Choroid plexus epithelial cell (primary cell): ENCODE measurements at regions not wholly inside any gene's neighbourhood (a gene's known extent, or its start where the extent isn't known, plus 50 kb on each side); places are given as distances from the start of the nearest gene placed in this dataset.
A peak's percentile ranks its signal among the peaks of the same experiment; 100 is the strongest.

ENCODE experiments used
- DNase-seq: peaks from one replicate; pipeline ENCODE4 v3.0.0-alpha.2; 2010; ENCODE audit warnings: low read depth
- H3K4me3 ChIP-seq: 2 replicates; pipeline ENCODE4 v1.5.1; 2011; ENCODE audit warnings: low read depth, mild to moderate bottlenecking, control low read depth, low read length, moderate library complexity
- CTCF ChIP-seq: conservative IDR thresholded peaks from 2 replicates; pipeline ENCODE4 v1.5.1; 2011; ENCODE audit warnings: low read depth, mild to moderate bottlenecking, control low read depth, inconsistent platforms, low read length, moderate library complexity

GRCh38 chr12:43288671-43289425 lies 263.2 kb downstream of the ADAMTS20 start:
- DNase-seq = no peak
- no peak for TF ChIP-seq CTCF

GRCh38 chr12:43287706-43288383 lies 264.2 kb downstream of the ADAMTS20 start:
- peak; percentile 46 for DNase-seq
- TF ChIP-seq CTCF = no peak
- H3K4me3 ChIP-seq = no peak overlapping the region

More at GRCh38 chr12:43288671-43289425, 263.2 kb downstream of the ADAMTS20 start:
- H3K4me3 ChIP-seq = no peak overlapping the region

- H3K4me3 ChIP-seq = no peak overlapping the region
- no peak for TF ChIP-seq CTCF
- no peak for DNase-seq
Observed at GRCh38 chr12:43286986-43287385, 265.0 kb downstream of the ADAMTS20 start.

GRCh38 chr12:43285159-43285598 lies 266.8 kb downstream of the ADAMTS20 start:
- no peak overlapping the region for H3K4me3 ChIP-seq
- peak; percentile 98 for DNase-seq
- TF ChIP-seq CTCF = no peak

- TF ChIP-seq CTCF = no peak
- no peak overlapping the region for H3K4me3 ChIP-seq
- DNase-seq = peak; percentile 48
Observed at GRCh38 chr12:43284486-43285158, 267.4 kb downstream of the ADAMTS20 start.

- no peak for TF ChIP-seq CTCF
- no peak for DNase-seq
- H3K4me3 ChIP-seq = no peak overlapping the region
Observed at GRCh38 chr12:43283206-43283605, 268.8 kb downstream of the ADAMTS20 start.
